ENCODE measurements at regions not wholly inside any gene's neighbourhood (a gene's known extent, or its start where the extent isn't known, plus 50 kb on each side); places are given as distances from the start of the nearest gene placed in this dataset.

GRCh38 chr2:62440281-62440946 lies 65.6 kb downstream of the TMEM17 start:
- H2BK120ac ChIP-seq (ENCODE audit: low read depth, low read length): no peak overlapping the region
- DNase-seq: no peak
- no peak overlapping the region for H2BK15ac ChIP-seq (replicated peaks; ENCODE audit: low read depth)
- no peaks in the 10 kb centered on the region for H3K4me1 ChIP-seq (ENCODE audit: control insufficient read depth, low read depth, low read length)
- no peak overlapping the region for H3K4ac ChIP-seq (ENCODE audit: low read depth, low read length)
- H3K56ac ChIP-seq (ENCODE audit: low read length): no peak overlapping the region
- no peaks in the 10 kb centered on the region for H3K27me3 ChIP-seq (ENCODE audit: insufficient read depth, low read length, poor library complexity)
- no peak overlapping the region for H3K4me2 ChIP-seq (ENCODE audit: low read length)
- no peak overlapping the region for H2AK5ac ChIP-seq (ENCODE audit: low read length)
- no peak overlapping the region for H3K27ac ChIP-seq (ENCODE audit: low read depth, low read length)
- WGBS (ENCODE audit: extremely low coverage, insufficient coverage, low lambda C conversion rate): no CpG with 5 or more reads among the region's 6 CpGs
- no peak overlapping the region for H3K18ac ChIP-seq (ENCODE audit: low read length)
- no peaks in the 10 kb centered on the region for H3K79me2 ChIP-seq (ENCODE audit: control insufficient read depth, insufficient read depth, low read length)
- no peak overlapping the region for H4K8ac ChIP-seq (ENCODE audit: low read depth, low read length)
- H3K79me1 ChIP-seq (ENCODE audit: low read length): no peaks in the 10 kb centered on the region
- H3K9ac ChIP-seq (ENCODE audit: low read length): no peak overlapping the region
- no peak overlapping the region for H3K4me3 ChIP-seq (ENCODE audit: low read length)
- no peak overlapping the region for H2BK5ac ChIP-seq (ENCODE audit: low read length)
- no peaks in the 10 kb centered on the region for H3K36me3 ChIP-seq (ENCODE audit: control insufficient read depth, insufficient read depth, low read length)
- H4K5ac ChIP-seq (ENCODE audit: low read length): no peak overlapping the region
- H3K23ac ChIP-seq (ENCODE audit: low read length): no peak overlapping the region

- Histone ChIP-seq H3K9ac (ENCODE audit: low read length) (no peak overlapping the region), H3K23ac (ENCODE audit: low read length) (no peak overlapping the region), H3K27me3 (ENCODE audit: insufficient read depth, low read length, poor library complexity) (no peaks in the 10 kb centered on the region), H2BK5ac (ENCODE audit: low read length) (no peak overlapping the region), H4K5ac (ENCODE audit: low read length) (no peak overlapping the region), H2AK5ac (ENCODE audit: low read length) (no peak overlapping the region), H3K56ac (ENCODE audit: low read length) (no peak overlapping the region), H3K36me3 (ENCODE audit: control insufficient read depth, insufficient read depth, low read length) (no peaks in the 10 kb centered on the region), H3K4me3 (ENCODE audit: low read length) (no peak overlapping the region), H3K79me2 (ENCODE audit: control insufficient read depth, insufficient read depth, low read length) (no peaks in the 10 kb centered on the region), H3K79me1 (ENCODE audit: low read length) (no peaks in the 10 kb centered on the region), H2BK15ac (replicated peaks; ENCODE audit: low read depth) (no peak overlapping the region), H3K18ac (ENCODE audit: low read length) (no peak overlapping the region), H3K27ac (ENCODE audit: low read depth, low read length) (no peak overlapping the region), H4K8ac (ENCODE audit: low read depth, low read length) (no peak overlapping the region), H3K4me1 (ENCODE audit: control insufficient read depth, low read depth, low read length) (no peaks in the 10 kb centered on the region), H2BK120ac (ENCODE audit: low read depth, low read length) (no peak overlapping the region), H3K4me2 (ENCODE audit: low read length) (no peak overlapping the region), H3K4ac (ENCODE audit: low read depth, low read length) (no peak overlapping the region)
- WGBS (ENCODE audit: extremely low coverage, insufficient coverage, low lambda C conversion rate): no CpG with 5 or more reads among the region's 3 CpGs
- no peak for DNase-seq
Observed at GRCh38 chr2:62439425-62439824, 66.6 kb downstream of the TMEM17 start.

- H2AK5ac ChIP-seq (ENCODE audit: low read length): no peak overlapping the region
- no peaks in the 10 kb centered on the region for H3K4me1 ChIP-seq (ENCODE audit: control insufficient read depth, low read depth, low read length)
- no peak overlapping the region for H4K5ac ChIP-seq (ENCODE audit: low read length)
- H3K9ac ChIP-seq (ENCODE audit: low read length): no peak overlapping the region
- H3K4me2 ChIP-seq (ENCODE audit: low read length): no peak overlapping the region
- H3K23ac ChIP-seq (ENCODE audit: low read length): no peak overlapping the region
- H2BK5ac ChIP-seq (ENCODE audit: low read length): no peak overlapping the region
- H2BK120ac ChIP-seq (ENCODE audit: low read depth, low read length): no peak overlapping the region
- H3K27ac ChIP-seq (ENCODE audit: low read depth, low read length): no peak overlapping the region
- no peak overlapping the region for H3K18ac ChIP-seq (ENCODE audit: low read length)
- H2BK15ac ChIP-seq (replicated peaks; ENCODE audit: low read depth): no peak overlapping the region
- H3K56ac ChIP-seq (ENCODE audit: low read length): no peak overlapping the region
- no CpG with 5 or more reads among the region's 5 CpGs for WGBS (ENCODE audit: extremely low coverage, insufficient coverage, low lambda C conversion rate)
- H3K4ac ChIP-seq (ENCODE audit: low read depth, low read length): no peak overlapping the region
- no peak for DNase-seq
- H3K27me3 ChIP-seq (ENCODE audit: insufficient read depth, low read length, poor library complexity): no peaks in the 10 kb centered on the region
- no peak overlapping the region for H4K8ac ChIP-seq (ENCODE audit: low read depth, low read length)
- no peaks in the 10 kb centered on the region for H3K79me2 ChIP-seq (ENCODE audit: control insufficient read depth, insufficient read depth, low read length)
- no peaks in the 10 kb centered on the region for H3K79me1 ChIP-seq (ENCODE audit: low read length)
- H3K36me3 ChIP-seq (ENCODE audit: control insufficient read depth, insufficient read depth, low read length): no peaks in the 10 kb centered on the region
- no peak overlapping the region for H3K4me3 ChIP-seq (ENCODE audit: low read length)
Observed at GRCh38 chr2:62437785-62438184, 68.2 kb downstream of the TMEM17 start.

GRCh38 chr2:62435720-62436119 lies 70.3 kb downstream of the TMEM17 start:
- no peaks in the 10 kb centered on the region for H3K27me3 ChIP-seq (ENCODE audit: insufficient read depth, low read length, poor library complexity)
- no peak overlapping the region for H3K4me3 ChIP-seq (ENCODE audit: low read length)
- no peaks in the 10 kb centered on the region for H3K36me3 ChIP-seq (ENCODE audit: control insufficient read depth, insufficient read depth, low read length)
- H3K79me1 ChIP-seq (ENCODE audit: low read length): no peaks in the 10 kb centered on the region
- no peak overlapping the region for H4K5ac ChIP-seq (ENCODE audit: low read length)
- DNase-seq: no peak
- H3K56ac ChIP-seq (ENCODE audit: low read length): no peak overlapping the region
- H2AK5ac ChIP-seq (ENCODE audit: low read length): no peak overlapping the region
- H2BK5ac ChIP-seq (ENCODE audit: low read length): no peak overlapping the region
- no peak overlapping the region for H3K23ac ChIP-seq (ENCODE audit: low read length)
- H3K4me2 ChIP-seq (ENCODE audit: low read length): no peak overlapping the region
- H3K27ac ChIP-seq (ENCODE audit: low read depth, low read length): no peak overlapping the region
- H3K79me2 ChIP-seq (ENCODE audit: control insufficient read depth, insufficient read depth, low read length): no peaks in the 10 kb centered on the region
- no peak overlapping the region for H2BK120ac ChIP-seq (ENCODE audit: low read depth, low read length)
- H3K4me1 ChIP-seq (ENCODE audit: control insufficient read depth, low read depth, low read length): no peaks in the 10 kb centered on the region
- H4K8ac ChIP-seq (ENCODE audit: low read depth, low read length): no peak overlapping the region
- H3K9ac ChIP-seq (ENCODE audit: low read length): no peak overlapping the region
- H3K4ac ChIP-seq (ENCODE audit: low read depth, low read length): no peak overlapping the region
- no CpG with 5 or more reads among the region's 3 CpGs for WGBS (ENCODE audit: extremely low coverage, insufficient coverage, low lambda C conversion rate)
- no peak overlapping the region for H2BK15ac ChIP-seq (replicated peaks; ENCODE audit: low read depth)
- no peak overlapping the region for H3K18ac ChIP-seq (ENCODE audit: low read length)

GRCh38 chr2:62432407-62432806 lies 73.6 kb downstream of the TMEM17 start:
- Histone ChIP-seq H3K79me1 (ENCODE audit: low read length) (no peaks in the 10 kb centered on the region), H2AK5ac (ENCODE audit: low read length) (no peak overlapping the region), H3K27ac (ENCODE audit: low read depth, low read length) (no peak overlapping the region), H3K4me1 (ENCODE audit: control insufficient read depth, low read depth, low read length) (no peaks in the 10 kb centered on the region), H3K4me3 (ENCODE audit: low read length) (no peak overlapping the region), H3K27me3 (ENCODE audit: insufficient read depth, low read length, poor library complexity) (no peaks in the 10 kb centered on the region), H4K8ac (ENCODE audit: low read depth, low read length) (no peak overlapping the region), H2BK5ac (ENCODE audit: low read length) (no peak overlapping the region), H3K4me2 (ENCODE audit: low read length) (no peak overlapping the region), H3K4ac (ENCODE audit: low read depth, low read length) (no peak overlapping the region), H3K9ac (ENCODE audit: low read length) (no peak overlapping the region), H3K23ac (ENCODE audit: low read length) (no peak overlapping the region), H3K18ac (ENCODE audit: low read length) (no peak overlapping the region), H3K79me2 (ENCODE audit: control insufficient read depth, insufficient read depth, low read length) (no peaks in the 10 kb centered on the region), H2BK15ac (replicated peaks; ENCODE audit: low read depth) (no peak overlapping the region), H3K56ac (ENCODE audit: low read length) (no peak overlapping the region), H4K5ac (ENCODE audit: low read length) (no peak overlapping the region), H2BK120ac (ENCODE audit: low read depth, low read length) (no peak overlapping the region), H3K36me3 (ENCODE audit: control insufficient read depth, insufficient read depth, low read length) (no peaks in the 10 kb centered on the region)
- no CpG with 5 or more reads among the region's 3 CpGs for WGBS (ENCODE audit: extremely low coverage, insufficient coverage, low lambda C conversion rate)
- no peak for DNase-seq

GRCh38 chr2:62431512-62431911 lies 74.5 kb downstream of the TMEM17 start:
- Histone ChIP-seq H3K79me1 (ENCODE audit: low read length) (no peaks in the 10 kb centered on the region), H2BK5ac (ENCODE audit: low read length) (no peak overlapping the region), H3K23ac (ENCODE audit: low read length) (no peak overlapping the region), H3K18ac (ENCODE audit: low read length) (no peak overlapping the region), H3K4me1 (ENCODE audit: control insufficient read depth, low read depth, low read length) (no peaks in the 10 kb centered on the region), H3K4me2 (ENCODE audit: low read length) (no peak overlapping the region), H4K8ac (ENCODE audit: low read depth, low read length) (no peak overlapping the region), H3K79me2 (ENCODE audit: control insufficient read depth, insufficient read depth, low read length) (no peaks in the 10 kb centered on the region), H3K4ac (ENCODE audit: low read depth, low read length) (no peak overlapping the region), H3K4me3 (ENCODE audit: low read length) (no peak overlapping the region), H3K56ac (ENCODE audit: low read length) (no peak overlapping the region), H4K5ac (ENCODE audit: low read length) (no peak overlapping the region), H3K36me3 (ENCODE audit: control insufficient read depth, insufficient read depth, low read length) (no peaks in the 10 kb centered on the region), H2BK120ac (ENCODE audit: low read depth, low read length) (no peak overlapping the region), H2AK5ac (ENCODE audit: low read length) (no peak overlapping the region), H3K9ac (ENCODE audit: low read length) (no peak overlapping the region), H3K27ac (ENCODE audit: low read depth, low read length) (no peak overlapping the region), H3K27me3 (ENCODE audit: insufficient read depth, low read length, poor library complexity) (no peaks in the 10 kb centered on the region), H2BK15ac (replicated peaks; ENCODE audit: low read depth) (no peak overlapping the region)
- no peak for DNase-seq
- WGBS (ENCODE audit: extremely low coverage, insufficient coverage, low lambda C conversion rate): no CpG with 5 or more reads among the region's 3 CpGs
